K562 (cell line): ENCODE measurements at regions not wholly inside any gene's neighbourhood (a gene's known extent, or its start where the extent isn't known, plus 50 kb on each side); places are given as distances from the start of the nearest gene placed in this dataset.

Source experiments
- ATAC-seq: fragments of 200-7000 bp; cut with Tn5 transposase; 3 replicates; pipeline ENCODE4 v1.9.1; 2020; ENCODE audit warnings: moderate library complexity
- BruUV-seq: library from RNA; stranded (reverse); fragments of 400-500 nt; replicated peaks from 2 replicates; lab custom pipeline; 2021; lab: Mats Ljungman, UMichigan
- CTCF ChIA-PET: fragments of 300-600 bp; formaldehyde crosslinking; extraction: SDS; loops from one replicate; lab custom pipeline; 2021; ENCODE audit warnings: low intra/inter-chr PET ratio; lab: Yijun Ruan, JAX
- POLR2A ChIA-PET: fragments of 300-600, 350-650 bp; sonication (Branson Sonifier 250); formaldehyde crosslinking; extraction: SDS; loops from one replicate; lab custom pipeline; 2021; ENCODE audit warnings: antibody characterized with exemption, inconsistent platforms; lab: Yijun Ruan, JAX
- DNase-seq, 4 experiments: peaks; one replicate each; pipeline versions ENCODE4 v3.0.0 to v3.0.0-alpha.2; 2011 to 2018; ENCODE audit warnings: low spot score in 3 of 4, mixed read lengths in 3 of 4; ENCODE audit errors: extremely low read depth in 1 of 4
- FAIRE-seq: peaks from 2 replicates; lab custom pipeline; 2011; peaks lifted over from hg19 to GRCh38; lab: Jason Lieb, UNC
- H2AFZ ChIP-seq: 2 replicates; pipeline ENCODE4 v1.6.0; 2011; ENCODE audit warnings: low read depth, low read length, control low read depth, inconsistent platforms
- H3K27ac ChIP-seq: fragments of 200-600 bp; 3 replicates; pipeline ENCODE4 v1.8.0; 2011; ENCODE audit warnings: low read depth, mild to moderate bottlenecking, control low read depth, inconsistent platforms, low read length, moderate library complexity, mixed read lengths; ENCODE audit errors: extremely low read depth
- H3K27me3 ChIP-seq, 2 experiments: fragments of 300-600 bp in 1 of 2; 2 replicates in 1 of 2; 3 replicates in 1 of 2; pipeline versions ENCODE4 v1.6.0 to v1.8.0; 2011; ENCODE audit warnings: inconsistent platforms in 2 of 2, low read length in 2 of 2, mild to moderate bottlenecking in 1 of 2, mixed read lengths in 1 of 2, moderate library complexity in 1 of 2; ENCODE audit not compliant: control insufficient read depth in 2 of 2, insufficient read depth in 2 of 2
- H3K36me3 ChIP-seq: fragments of 300-600 bp; 3 replicates; pipeline ENCODE4 v1.8.0; 2011; ENCODE audit warnings: mild to moderate bottlenecking, low read length, inconsistent platforms; ENCODE audit not compliant: control insufficient read depth, insufficient read depth
- H3K4me1 ChIP-seq, 2 experiments: fragments of 200-600 bp in 1 of 2; replicated peaks in 1 of 2; 2 replicates in 1 of 2; 3 replicates in 1 of 2; pipeline versions ENCODE4 v1.5.1 to v1.8.0; 2011; ENCODE audit warnings: inconsistent platforms in 2 of 2, low read length in 2 of 2, mild to moderate bottlenecking in 1 of 2, mixed read lengths in 1 of 2, moderate library complexity in 1 of 2; ENCODE audit not compliant: control insufficient read depth in 2 of 2, insufficient read depth in 2 of 2
- H3K4me2 ChIP-seq: 2 replicates; pipeline ENCODE4 v1.6.1; 2011; ENCODE audit warnings: low read length, control low read depth, inconsistent platforms, mixed read lengths; ENCODE audit not compliant: insufficient read depth
- H3K4me3 ChIP-seq: fragments of 200-600 bp; sonication (generic), shearing (Covaris generic); 2 replicates; pipeline ENCODE4 v1.5.1; 2016; ENCODE audit warnings: control low read depth, inconsistent platforms
- H3K79me2 ChIP-seq: fragments of 200-600 bp; 3 replicates; pipeline ENCODE4 v1.8.0; 2011; ENCODE audit warnings: low read length, inconsistent platforms; ENCODE audit not compliant: control insufficient read depth, insufficient read depth
- H3K9ac ChIP-seq, 2 experiments: 2 replicates each; pipeline versions ENCODE4 v1.6.0 to v1.6.1; 2011; ENCODE audit warnings: low read depth in 2 of 2, low read length in 2 of 2, control low read depth in 1 of 2, inconsistent platforms in 1 of 2, mild to moderate bottlenecking in 1 of 2, mixed read lengths in 1 of 2; ENCODE audit not compliant: insufficient read depth in 1 of 2
- H3K9me1 ChIP-seq: one replicate; pipeline ENCODE4 v1.6.0; 2011; ENCODE audit warnings: inconsistent platforms, mild to moderate bottlenecking, low read length, moderate library complexity; ENCODE audit not compliant: control insufficient read depth, insufficient read depth
- H3K9me3 ChIP-seq: replicated peaks from 2 replicates; pipeline ENCODE4 v1.5.1; 2011; ENCODE audit warnings: low read depth, low read length, inconsistent platforms; ENCODE audit not compliant: control insufficient read depth, insufficient read depth
- H4K20me1 ChIP-seq: replicated peaks from 2 replicates; pipeline ENCODE4 v1.6.1; 2011; ENCODE audit warnings: low read length, inconsistent platforms, mixed read lengths; ENCODE audit not compliant: control insufficient read depth, insufficient read depth
- CBX5 ChIP-seq: IDR thresholded peaks from 2 replicates; pipeline ENCODE4 v1.6.1; 2014; ENCODE audit warnings: low read depth, borderline replicate concordance
- COPS2 ChIP-seq: fragments of 450-650 bp; conservative IDR thresholded peaks from 2 replicates; pipeline ENCODE4 v1.6.1; 2016; ENCODE audit warnings: mild to moderate bottlenecking, moderate library complexity
- CREBBP ChIP-seq: IDR thresholded peaks from one replicate; pipeline ENCODE4 v1.6.1; 2012; ENCODE audit warnings: low read depth, mild to moderate bottlenecking, control low read depth, inconsistent platforms, low read length
- DIDO1 ChIP-seq: fragments of 450-650 bp; IDR thresholded peaks from 2 replicates; pipeline ENCODE4 v1.6.1; 2016; ENCODE audit warnings: low read depth, missing biosample characterization, missing genetic modification characterization
- FOXM1 ChIP-seq, 2 experiments: fragments of 450-650 bp in 1 of 2; sonication (generic) in 1 of 2; formaldehyde crosslinking in 1 of 2; IDR thresholded peaks; 2 replicates each; pipeline versions ENCODE4 v1.6.1 to v1.9.0; 2017 to 2022; ENCODE audit warnings: low read depth in 2 of 2, mild to moderate bottlenecking in 2 of 2, missing genetic modification reagents in 1 of 2, moderate library complexity in 1 of 2
- GTF2B ChIP-seq: IDR thresholded peaks from 2 replicates; pipeline ENCODE4 v1.6.1; 2011; ENCODE audit not compliant: insufficient read length; ENCODE audit errors: extremely low read depth
- GTF2E2 ChIP-seq: fragments of 200-800 bp; sonication (Bioruptor generic); IDR thresholded peaks from 2 replicates; pipeline ENCODE4 v1.6.1; 2016; ENCODE audit warnings: missing genetic modification characterization, missing compliant biosample characterization
- HNRNPH1 ChIP-seq: fragments of 200-400 bp; formaldehyde crosslinking; optimal IDR thresholded peaks from 2 replicates; pipeline ENCODE3; 2017; ENCODE audit warnings: low read depth, mild to moderate bottlenecking, low read length, moderate library complexity
- MCM3 ChIP-seq: fragments of 450-650 bp; IDR thresholded peaks from 2 replicates; pipeline ENCODE4 v1.6.1; 2016
- MCM5 ChIP-seq: fragments of 450-650 bp; IDR thresholded peaks from 2 replicates; pipeline ENCODE4 v1.6.1; 2016; ENCODE audit warnings: low read depth
- NEUROD1 ChIP-seq: fragments of 150-350 bp; IDR thresholded peaks from 2 replicates; pipeline ENCODE4 v1.6.1; 2014; ENCODE audit warnings: borderline replicate concordance, low read length, low read depth; ENCODE audit not compliant: partially characterized antibody
- SRF ChIP-seq, 2 experiments: fragments of 250-450, 450-650 bp in 1 of 2; sonication (Bioruptor Pico) in 1 of 2; sonication (generic) in 1 of 2; formaldehyde crosslinking; IDR thresholded peaks; 2 replicates each; pipeline versions ENCODE4 v1.5.0 to v1.5.1; 2020 to 2022; ENCODE audit warnings: mild to moderate bottlenecking in 1 of 2, missing genetic modification reagents in 1 of 2
- SRSF9 ChIP-seq: fragments of 200-400 bp; formaldehyde crosslinking; IDR thresholded peaks from 2 replicates; pipeline ENCODE4 v1.6.1; 2017; ENCODE audit warnings: low read depth, low read length, borderline replicate concordance
- TEAD2 ChIP-seq: fragments of 450-650 bp; IDR thresholded peaks from 2 replicates; pipeline ENCODE4 v1.6.1; 2016; ENCODE audit warnings: missing genetic modification characterization, control low read depth, missing compliant biosample characterization
- WGBS: fragments of 100-300 bp; shearing (Covaris generic); methylation state at CpG from one replicate; pipeline ENCODE4 v1.1.6; 2016; ENCODE audit warnings: low coverage, mixed read lengths; ENCODE audit not compliant: insufficient coverage; ENCODE audit errors: missing lambda C conversion rate; 5-methylcytosine and 5-hydroxymethylcytosine counted together
- in situ Hi-C: fragments of 300-500 bp; cut with MboI; formaldehyde crosslinking; loops from 4 replicates; pipeline ENCODE4 v1.15.0; 2018; ENCODE audit warnings: inconsistent platforms, mixed read lengths
- intact Hi-C: fragments of 100-400 bp; cut with micrococcal nuclease; formaldehyde crosslinking; loops from 2 replicates; pipeline ENCODE4 v1.14.2; 2022

GRCh38 chr11:116577273-116577672 lies 195.5 kb downstream of the BUD13 start:
- Histone ChIP-seq H2AFZ (no peak overlapping the region), H3K27me3 (peaks cover 21 to 39% of the 10 kb centered on the region in 2 experiments; a peak in 4 of 5 replicates), H3K4me2 (no peak overlapping the region), H3K9me3 (no peaks in the 10 kb centered on the region), H4K20me1 (no peaks in the 10 kb centered on the region), H3K36me3 (no peaks in the 10 kb centered on the region), H3K79me2 (no peaks in the 10 kb centered on the region), H3K4me1 (peaks cover 0 to 6% of the 10 kb centered on the region in 2 experiments; a peak in 1 of 5 replicates), H3K9ac (no peak overlapping the region), H3K9me1 (no peaks in the 10 kb centered on the region), H3K4me3 (no peak overlapping the region), H3K27ac (no peak overlapping the region)
- no peak for FAIRE-seq
- no peak for DNase-seq
- TF ChIP-seq SRF (CRISPR knock-in tag; IDR thresholded peaks at IDR 0.05), result no peak
- no peak for TF ChIP-seq TEAD2 (tag)
- no peak for TF ChIP-seq CBX5
- no peak for TF ChIP-seq COPS2
- TF ChIP-seq SRSF9, result no peak
- no peak for TF ChIP-seq NEUROD1
- TF ChIP-seq CREBBP, result no peak
- TF ChIP-seq MCM3, result no peak
- no peak for TF ChIP-seq MCM5
- TF ChIP-seq GTF2B, result no peak
- TF ChIP-seq FOXM1 (IDR thresholded peaks at IDR 0.05; ENCODE audit: low read depth), result no peak
- no peak for TF ChIP-seq FOXM1 (CRISPR knock-in tag; IDR thresholded peaks at IDR 0.05; ENCODE audit: low read depth)
- no peak for TF ChIP-seq HNRNPH1
- TF ChIP-seq DIDO1 (tag), result no peak
- no peak for TF ChIP-seq GTF2E2 (tag)
- ChIA-PET POLR2A (interaction anchor here (0.6 to 1.5 kb wide), 3 partner anchors 12 to 37 kb away, joined by 3 read pairs; no protein-coding TSS in a partner anchor), CTCF (no interaction called here)
- in situ Hi-C loops (no loop called here), intact Hi-C loops (no loop called here)
- ATAC-seq, result no peak
- no TSS peak for BruUV-seq
- 7% methylated on average over 4 of the region's 4 CpGs for WGBS
